KMS-11 (cell line): ENCODE measurements at regions not wholly inside any gene's neighbourhood (a gene's known extent, or its start where the extent isn't known, plus 50 kb on each side); places are given as distances from the start of the nearest gene placed in this dataset.

Experiments used
- H2AFZ ChIP-seq: fragments of 200-600 bp; sonication (generic); 2 replicates; pipeline ENCODE4 v1.6.1; 2016; ENCODE audit warnings: antibody characterized with exemption, mixed run types, low read depth
- H3K27ac ChIP-seq: fragments of 200-600 bp; sonication (generic); 2 replicates; pipeline ENCODE4 v1.6.1; 2016; ENCODE audit warnings: mild to moderate bottlenecking, mixed run types
- H3K27me3 ChIP-seq: fragments of 200-600 bp; sonication (generic); 2 replicates; pipeline ENCODE4 v1.6.1; 2017; ENCODE audit warnings: mild to moderate bottlenecking, low read depth, mixed run types, moderate library complexity; ENCODE audit not compliant: insufficient read depth
- H3K36me3 ChIP-seq: fragments of 200-600 bp; sonication (generic); 2 replicates; pipeline ENCODE4 v1.6.1; 2017; ENCODE audit warnings: mild to moderate bottlenecking, mixed run types; ENCODE audit not compliant: insufficient read depth
- H3K4me1 ChIP-seq: fragments of 200-600 bp; sonication (generic); 2 replicates; pipeline ENCODE4 v1.6.1; 2016; ENCODE audit warnings: mild to moderate bottlenecking, low read depth, mixed run types; ENCODE audit not compliant: poor library complexity, severe bottlenecking
- H3K4me2 ChIP-seq: fragments of 200-600 bp; sonication (generic); 2 replicates; pipeline ENCODE4 v1.7.0; 2016; ENCODE audit warnings: mild to moderate bottlenecking, mixed run types
- H3K4me3 ChIP-seq: fragments of 200-600 bp; sonication (generic); IDR thresholded peaks from 2 replicates; pipeline ENCODE4 v1.6.1; 2017; ENCODE audit warnings: low read depth, low read length, mixed read lengths; ENCODE audit not compliant: insufficient read depth
- H3K79me2 ChIP-seq: fragments of 200-600 bp; sonication (generic); 2 replicates; pipeline ENCODE4 v1.6.1; 2016; ENCODE audit warnings: low read depth, mixed run types; ENCODE audit not compliant: insufficient read depth
- H3K9ac ChIP-seq: fragments of 200-600 bp; sonication (generic); 2 replicates; pipeline ENCODE4 v1.6.1; 2016; ENCODE audit warnings: mild to moderate bottlenecking, mixed run types
- H4K20me1 ChIP-seq: fragments of 200-600 bp; sonication (generic); 2 replicates; pipeline ENCODE4 v1.6.1; 2016; ENCODE audit warnings: mild to moderate bottlenecking, mixed run types; ENCODE audit not compliant: insufficient read depth
- CTCF ChIP-seq: fragments of 200-600 bp; sonication (generic); conservative IDR thresholded peaks from 2 replicates; pipeline ENCODE4 v1.6.1; 2017; ENCODE audit warnings: low read depth, mild to moderate bottlenecking, antibody characterized with exemption, low read length, moderate library complexity, mixed read lengths

DNA sequence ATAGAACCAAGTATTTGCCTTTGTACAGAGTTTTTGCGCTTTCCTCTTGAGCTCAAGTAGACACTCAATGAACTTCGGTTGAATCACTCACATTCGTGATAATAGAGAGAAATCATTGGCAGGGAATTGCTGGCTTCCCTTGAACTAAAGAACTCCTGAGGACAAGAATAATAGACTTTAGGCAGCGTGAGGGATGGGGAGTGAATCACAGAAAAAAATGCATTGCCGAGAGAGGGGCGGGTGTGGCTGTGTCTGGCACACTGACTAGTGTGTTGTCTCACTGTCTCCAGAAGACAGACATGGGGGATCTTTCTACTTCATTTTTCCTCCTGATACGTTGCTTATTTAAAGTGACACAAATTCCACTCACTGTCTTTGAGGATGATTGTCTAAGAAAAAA, 805.2 kb downstream of the BCL11B start:
- no peaks in the 10 kb centered on the region for H3K4me1 ChIP-seq
- no peak overlapping the region for H3K4me2 ChIP-seq
- no peaks in the 10 kb centered on the region for H3K79me2 ChIP-seq
- H3K27me3 ChIP-seq = no peaks in the 10 kb centered on the region
- TF ChIP-seq CTCF = no peak
- no peak overlapping the region for H2AFZ ChIP-seq
- no peak overlapping the region for H3K27ac ChIP-seq
- no peak overlapping the region for H3K9ac ChIP-seq
- H4K20me1 ChIP-seq = no peaks in the 10 kb centered on the region
- no peaks in the 10 kb centered on the region for H3K36me3 ChIP-seq
- no peak overlapping the region for H3K4me3 ChIP-seq

DNA sequence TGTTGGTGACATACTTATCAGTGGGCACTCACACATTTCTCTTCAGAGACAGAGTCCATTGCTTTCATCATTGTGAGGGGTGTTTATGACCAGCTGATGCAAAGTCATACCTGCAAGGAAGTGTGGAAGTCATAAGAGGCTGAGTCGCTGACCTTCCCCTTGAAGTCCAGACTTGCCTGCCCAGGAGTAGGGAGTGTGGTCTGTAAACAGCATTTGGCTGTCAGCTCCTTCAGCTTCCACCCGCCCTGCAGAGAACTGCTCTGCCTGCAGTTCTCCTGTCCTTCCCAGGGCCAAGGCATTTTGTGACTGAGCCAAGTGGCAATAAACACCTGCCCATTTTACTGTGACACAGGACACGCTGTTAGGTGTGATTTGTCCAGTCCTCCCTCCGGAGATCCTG, 801.3 kb downstream of the BCL11B start:
- H3K4me2 ChIP-seq = no peak overlapping the region
- no peak overlapping the region for H3K4me3 ChIP-seq
- H3K27me3 ChIP-seq = no peaks in the 10 kb centered on the region
- H3K27ac ChIP-seq = no peak overlapping the region
- TF ChIP-seq CTCF = no peak
- no peaks in the 10 kb centered on the region for H3K36me3 ChIP-seq
- H3K79me2 ChIP-seq = no peaks in the 10 kb centered on the region
- H4K20me1 ChIP-seq = no peaks in the 10 kb centered on the region
- no peak overlapping the region for H2AFZ ChIP-seq
- no peaks in the 10 kb centered on the region for H3K4me1 ChIP-seq
- no peak overlapping the region for H3K9ac ChIP-seq

GRCh38 chr14:98474900-98475299, 797.1 kb downstream of the BCL11B start:
- no peaks in the 10 kb centered on the region for H3K4me1 ChIP-seq
- no peak overlapping the region for H3K27ac ChIP-seq
- H4K20me1 ChIP-seq = no peaks in the 10 kb centered on the region
- H3K4me3 ChIP-seq = no peak overlapping the region
- H3K27me3 ChIP-seq = no peaks in the 10 kb centered on the region
- H3K9ac ChIP-seq = no peak overlapping the region
- no peak overlapping the region for H3K4me2 ChIP-seq
- TF ChIP-seq CTCF = no peak
- H3K79me2 ChIP-seq = no peaks in the 10 kb centered on the region
- H2AFZ ChIP-seq = no peak overlapping the region
- H3K36me3 ChIP-seq = no peaks in the 10 kb centered on the region

GRCh38 chr14:98477935-98478334, 794.1 kb downstream of the BCL11B start:
- Histone ChIP-seq H3K4me1 (no peaks in the 10 kb centered on the region), H3K9ac (no peak overlapping the region), H3K27ac (no peak overlapping the region), H3K27me3 (no peaks in the 10 kb centered on the region), H3K36me3 (no peaks in the 10 kb centered on the region), H4K20me1 (no peaks in the 10 kb centered on the region), H3K4me3 (no peak overlapping the region), H2AFZ (no peak overlapping the region), H3K79me2 (no peaks in the 10 kb centered on the region), H3K4me2 (no peak overlapping the region)
- TF ChIP-seq CTCF = no peak

GRCh38 chr14:98489115-98489514, 782.9 kb downstream of the BCL11B start:
- Histone ChIP-seq H3K79me2 (no peaks in the 10 kb centered on the region), H3K36me3 (no peaks in the 10 kb centered on the region), H2AFZ (no peak overlapping the region), H3K4me1 (no peaks in the 10 kb centered on the region), H3K4me3 (no peak overlapping the region), H3K4me2 (no peak overlapping the region), H4K20me1 (no peaks in the 10 kb centered on the region), H3K9ac (no peak overlapping the region), H3K27ac (no peak overlapping the region), H3K27me3 (no peaks in the 10 kb centered on the region)
- no peak for TF ChIP-seq CTCF
